IgD-negative memory B cell (primary cell): ENCODE measurements at regions not wholly inside any gene's neighbourhood (a gene's known extent, or its start where the extent isn't known, plus 50 kb on each side); places are given as distances from the start of the nearest gene placed in this dataset.

Experiments
- H3K27ac Mint-ChIP-seq, 3 donors: one replicate each; pipeline ENCODE4 v1.8.0; 2020 to 2022; ENCODE audit warnings: mild to moderate bottlenecking in 3 of 3, mixed read lengths in 3 of 3, moderate library complexity in 1 of 3
- H3K27me3 Mint-ChIP-seq: one replicate; pipeline ENCODE4 v1.8.0; 2021; ENCODE audit warnings: mixed read lengths
- H3K36me3 Mint-ChIP-seq: one replicate; pipeline ENCODE4 v1.8.0; 2020; ENCODE audit warnings: mild to moderate bottlenecking, mixed read lengths
- H3K4me1 Mint-ChIP-seq, 3 donors: one replicate each; pipeline ENCODE4 v1.8.0; 2020 to 2022; ENCODE audit warnings: mixed read lengths in 3 of 3, mild to moderate bottlenecking in 1 of 3
- H3K4me3 Mint-ChIP-seq, 4 donors: one replicate each; pipeline ENCODE4 v1.8.0; 2020 to 2022; ENCODE audit warnings: mild to moderate bottlenecking in 4 of 4, mixed read lengths in 4 of 4, moderate library complexity in 3 of 4
- H3K9me3 Mint-ChIP-seq, 3 donors: one replicate each; pipeline ENCODE4 v1.8.0; 2020 to 2021; ENCODE audit warnings: mixed read lengths in 3 of 3, mild to moderate bottlenecking in 1 of 3

- no peak overlapping the region for H3K4me3 Mint-ChIP-seq
- H3K27me3 Mint-ChIP-seq: no peaks in the 10 kb centered on the region
- peaks cover 3% of the 10 kb centered on the region for H3K36me3 Mint-ChIP-seq
- H3K4me1 Mint-ChIP-seq: no peaks in the 10 kb centered on the region
- no peak overlapping the region for H3K27ac Mint-ChIP-seq
- H3K9me3 Mint-ChIP-seq: peaks cover 0 to 2% (median 0%) of the 10 kb centered on the region in 3 donors
Measured at GRCh38 chr10:128485701-128486235, 359.5 kb upstream of the MKI67 start.

- Mint-ChIP-seq H3K36me3 (peaks cover 3% of the 10 kb centered on the region), H3K27ac (no peak overlapping the region), H3K4me1 (no peaks in the 10 kb centered on the region)
Measured at GRCh38 chr10:128487517-128487916, 361.3 kb upstream of the MKI67 start.

GRCh38 chr10:128489324-128490247, 363.4 kb upstream of the MKI67 start:
- H3K36me3 Mint-ChIP-seq: peaks cover 3% of the 10 kb centered on the region
- H3K27me3 Mint-ChIP-seq: no peaks in the 10 kb centered on the region
- no peak overlapping the region for H3K4me3 Mint-ChIP-seq
- no peaks in the 10 kb centered on the region for H3K4me1 Mint-ChIP-seq
- no peak overlapping the region for H3K27ac Mint-ChIP-seq
- H3K9me3 Mint-ChIP-seq: no peaks in the 10 kb centered on the region

More at GRCh38 chr10:128487517-128487916, 361.3 kb upstream of the MKI67 start:
- no peaks in the 10 kb centered on the region for H3K27me3 Mint-ChIP-seq
- H3K4me3 Mint-ChIP-seq: no peak overlapping the region
- H3K9me3 Mint-ChIP-seq: peaks cover 0 to 2% (median 0%) of the 10 kb centered on the region in 3 donors

DNA sequence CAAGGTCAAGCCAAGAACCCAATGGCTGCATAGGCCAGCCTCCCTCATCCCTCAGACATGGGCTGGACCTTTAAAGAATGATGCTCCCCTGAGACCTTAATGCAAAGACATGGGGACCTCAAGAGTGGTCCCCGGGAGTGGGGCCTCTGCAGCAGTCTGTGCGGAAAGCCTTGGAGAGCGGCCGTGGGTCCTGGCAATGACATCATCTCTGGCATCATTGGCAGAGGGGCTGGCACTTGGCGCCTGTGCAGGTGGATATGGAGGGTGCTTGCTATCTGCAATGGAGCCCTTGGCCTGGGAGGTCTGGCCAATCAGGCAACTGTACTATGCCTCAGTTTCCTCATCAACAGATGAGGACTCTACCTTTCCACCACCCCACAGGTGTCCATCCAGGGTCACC, 365.5 kb upstream of the MKI67 start:
- H3K9me3 Mint-ChIP-seq: peaks cover 0 to 1% (median 0%) of the 10 kb centered on the region in 3 donors
- no peak overlapping the region for H3K27ac Mint-ChIP-seq
- no peaks in the 10 kb centered on the region for H3K36me3 Mint-ChIP-seq
- H3K4me1 Mint-ChIP-seq: no peaks in the 10 kb centered on the region
- H3K27me3 Mint-ChIP-seq: no peaks in the 10 kb centered on the region
- no peak overlapping the region for H3K4me3 Mint-ChIP-seq

- no peak overlapping the region for H3K4me3 Mint-ChIP-seq
- no peak overlapping the region for H3K27ac Mint-ChIP-seq
- no peaks in the 10 kb centered on the region for H3K4me1 Mint-ChIP-seq
- H3K27me3 Mint-ChIP-seq: no peaks in the 10 kb centered on the region
- no peaks in the 10 kb centered on the region for H3K36me3 Mint-ChIP-seq
- peaks cover 1 to 3% (median 2%) of the 10 kb centered on the region in 3 donors for H3K9me3 Mint-ChIP-seq
Measured at GRCh38 chr10:128493811-128494210, 367.6 kb upstream of the MKI67 start.

- H3K4me1 Mint-ChIP-seq: no peaks in the 10 kb centered on the region
- no peak overlapping the region for H3K27ac Mint-ChIP-seq
- peaks cover 1 to 3% (median 2%) of the 10 kb centered on the region in 3 donors for H3K9me3 Mint-ChIP-seq
- no peak overlapping the region for H3K4me3 Mint-ChIP-seq
- H3K36me3 Mint-ChIP-seq: no peaks in the 10 kb centered on the region
- no peaks in the 10 kb centered on the region for H3K27me3 Mint-ChIP-seq
Measured at GRCh38 chr10:128494665-128495064, 368.4 kb upstream of the MKI67 start.

GRCh38 chr10:128497660-128498377, 371.6 kb upstream of the MKI67 start:
- H3K4me3 Mint-ChIP-seq: no peak overlapping the region
- no peaks in the 10 kb centered on the region for H3K4me1 Mint-ChIP-seq
- H3K36me3 Mint-ChIP-seq: no peaks in the 10 kb centered on the region
- peaks cover 1 to 3% (median 2%) of the 10 kb centered on the region in 3 donors for H3K9me3 Mint-ChIP-seq
- no peak overlapping the region for H3K27ac Mint-ChIP-seq
- H3K27me3 Mint-ChIP-seq: no peaks in the 10 kb centered on the region

DNA sequence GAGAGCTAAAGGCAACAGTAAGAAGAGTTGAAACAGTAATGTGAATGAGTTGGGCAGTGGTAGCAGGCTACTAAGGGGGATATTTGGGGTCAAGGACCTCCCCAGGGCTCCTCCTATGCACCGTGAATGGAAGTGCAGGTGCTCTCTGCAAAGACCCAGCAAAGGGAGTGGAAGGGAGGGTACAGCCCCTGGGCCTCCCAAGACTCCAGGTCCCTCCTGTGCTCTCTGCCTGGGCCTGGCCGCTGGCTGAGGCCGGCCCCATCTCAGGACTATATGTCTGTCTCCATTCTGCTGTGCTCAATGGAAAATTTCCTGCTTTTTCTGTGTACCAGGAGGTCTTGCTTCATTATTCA, 372.1 kb upstream of the MKI67 start:
- no peak overlapping the region for H3K4me3 Mint-ChIP-seq
- peaks cover 1 to 3% (median 2%) of the 10 kb centered on the region in 3 donors for H3K9me3 Mint-ChIP-seq
- H3K4me1 Mint-ChIP-seq: no peaks in the 10 kb centered on the region
- H3K36me3 Mint-ChIP-seq: no peaks in the 10 kb centered on the region
- no peaks in the 10 kb centered on the region for H3K27me3 Mint-ChIP-seq
- peak overlapping the region in 1 of 3 donors; percentile 31 for H3K27ac Mint-ChIP-seq

GRCh38 chr10:128498746-128499145, 372.5 kb upstream of the MKI67 start:
- Mint-ChIP-seq H3K27ac (peak overlapping the region in 1 of 3 donors; percentile 31), H3K27me3 (peaks cover 2% of the 10 kb centered on the region), H3K4me1 (no peaks in the 10 kb centered on the region), H3K9me3 (peaks cover 1 to 3% (median 2%) of the 10 kb centered on the region in 3 donors), H3K4me3 (no peak overlapping the region), H3K36me3 (no peaks in the 10 kb centered on the region)

GRCh38 chr10:128499486-128499885, 373.3 kb upstream of the MKI67 start:
- Mint-ChIP-seq H3K4me1 (no peaks in the 10 kb centered on the region), H3K9me3 (peaks cover 1 to 3% (median 2%) of the 10 kb centered on the region in 3 donors), H3K27ac (no peak overlapping the region), H3K4me3 (no peak overlapping the region), H3K27me3 (peaks cover 2% of the 10 kb centered on the region), H3K36me3 (no peaks in the 10 kb centered on the region)

DNA sequence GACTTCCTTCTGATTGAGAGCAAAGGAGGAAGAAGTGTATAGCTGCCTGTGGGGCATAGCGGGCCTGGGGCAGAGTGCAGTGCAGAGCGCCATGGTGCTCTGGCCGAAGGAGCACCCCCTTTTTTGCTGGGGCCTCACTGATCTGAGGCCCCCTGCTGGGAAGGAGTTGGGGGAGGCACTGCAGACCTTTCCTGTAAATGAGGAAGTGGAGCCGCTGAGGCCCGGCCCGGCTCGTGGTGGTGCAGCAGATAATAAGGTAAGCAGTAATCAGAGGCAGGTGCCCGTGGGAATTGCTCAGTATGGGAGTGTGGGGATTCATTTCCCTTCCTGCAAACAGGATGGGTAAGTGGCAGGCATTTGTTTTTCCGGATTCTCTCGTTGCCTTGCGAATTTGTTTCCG, 373.7 kb upstream of the MKI67 start:
- H3K4me3 Mint-ChIP-seq: no peak overlapping the region
- no peaks in the 10 kb centered on the region for H3K4me1 Mint-ChIP-seq
- H3K27me3 Mint-ChIP-seq: peaks cover 2% of the 10 kb centered on the region
- peaks cover 1 to 3% (median 2%) of the 10 kb centered on the region in 3 donors for H3K9me3 Mint-ChIP-seq
- no peaks in the 10 kb centered on the region for H3K36me3 Mint-ChIP-seq
- no peak overlapping the region for H3K27ac Mint-ChIP-seq

DNA sequence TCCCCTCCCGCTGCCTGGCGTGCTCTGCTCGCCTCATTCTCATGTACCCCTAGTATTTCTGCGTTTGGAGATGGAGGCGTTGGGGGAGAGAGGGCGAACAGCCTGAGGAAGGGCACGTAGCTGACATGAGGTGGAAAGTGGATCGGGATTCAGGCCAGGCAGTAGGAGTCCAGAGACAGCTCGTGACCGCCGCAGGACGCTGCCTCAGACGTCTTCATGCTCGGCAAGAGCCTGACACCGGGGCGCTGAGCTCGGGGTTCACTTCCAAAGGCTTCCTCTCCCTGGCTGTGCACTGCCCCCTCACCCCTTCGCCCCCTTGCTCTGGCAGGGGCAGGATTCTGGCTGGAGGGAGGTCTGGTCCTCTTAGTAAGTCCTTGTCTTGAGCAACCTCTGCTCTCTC, 374.4 kb upstream of the MKI67 start:
- peaks cover 1 to 3% (median 2%) of the 10 kb centered on the region in 3 donors for H3K9me3 Mint-ChIP-seq
- no peaks in the 10 kb centered on the region for H3K36me3 Mint-ChIP-seq
- no peak overlapping the region for H3K27ac Mint-ChIP-seq
- no peaks in the 10 kb centered on the region for H3K4me1 Mint-ChIP-seq
- H3K27me3 Mint-ChIP-seq: peaks cover 2% of the 10 kb centered on the region
- H3K4me3 Mint-ChIP-seq: no peak overlapping the region

DNA sequence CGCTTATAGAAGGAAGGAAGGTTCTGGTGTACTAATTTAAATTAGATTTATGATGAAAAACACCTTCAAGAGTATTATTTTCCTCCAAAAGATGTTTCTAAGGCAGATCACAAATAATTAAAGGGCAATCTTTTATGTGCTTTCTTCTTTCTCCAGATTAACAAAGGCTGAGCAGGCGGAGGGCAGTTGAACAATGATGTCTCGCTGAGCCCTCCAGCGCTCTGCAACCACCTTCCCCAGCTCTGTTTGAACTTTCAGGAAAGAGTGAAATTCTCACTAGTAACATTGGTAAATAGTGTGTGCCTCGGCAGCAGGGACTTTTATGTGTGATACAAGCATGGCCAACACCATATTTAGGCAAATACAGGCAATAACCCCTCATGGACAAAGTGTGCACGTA, 379.1 kb upstream of the MKI67 start:
- peaks cover 0 to 2% (median 0%) of the 10 kb centered on the region in 3 donors for H3K4me1 Mint-ChIP-seq
- H3K9me3 Mint-ChIP-seq: peaks cover 2 to 10% (median 5%) of the 10 kb centered on the region in 3 donors
- H3K36me3 Mint-ChIP-seq: peaks cover 2% of the 10 kb centered on the region
- H3K27ac Mint-ChIP-seq: no peak overlapping the region
- H3K4me3 Mint-ChIP-seq: no peak overlapping the region
- peaks cover 2% of the 10 kb centered on the region for H3K27me3 Mint-ChIP-seq

DNA sequence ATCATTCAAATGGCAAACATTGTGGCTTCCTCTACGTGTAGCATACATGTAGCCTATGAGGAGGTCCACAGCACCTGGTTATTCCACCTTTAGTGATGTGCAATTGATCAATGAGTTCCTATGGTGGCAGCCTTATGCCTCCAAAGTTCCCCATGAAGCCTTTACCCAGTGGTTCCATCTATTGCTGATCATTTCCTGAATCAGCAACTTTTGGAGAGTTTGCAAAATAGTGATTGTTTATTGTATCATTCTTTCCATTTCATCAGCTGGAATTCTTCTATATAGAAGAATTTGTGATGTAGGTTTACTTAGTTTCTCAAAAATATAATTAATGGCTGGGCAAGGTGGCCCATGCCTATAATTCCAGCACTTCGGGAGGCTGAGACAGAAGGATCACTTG, 380.2 kb upstream of the MKI67 start:
- H3K27me3 Mint-ChIP-seq: peaks cover 2% of the 10 kb centered on the region
- peaks cover 2 to 10% (median 5%) of the 10 kb centered on the region in 3 donors for H3K9me3 Mint-ChIP-seq
- peaks cover 2% of the 10 kb centered on the region for H3K36me3 Mint-ChIP-seq
- H3K4me1 Mint-ChIP-seq: peaks cover 0 to 2% (median 0%) of the 10 kb centered on the region in 3 donors
- H3K4me3 Mint-ChIP-seq: no peak overlapping the region
- no peak overlapping the region for H3K27ac Mint-ChIP-seq

DNA sequence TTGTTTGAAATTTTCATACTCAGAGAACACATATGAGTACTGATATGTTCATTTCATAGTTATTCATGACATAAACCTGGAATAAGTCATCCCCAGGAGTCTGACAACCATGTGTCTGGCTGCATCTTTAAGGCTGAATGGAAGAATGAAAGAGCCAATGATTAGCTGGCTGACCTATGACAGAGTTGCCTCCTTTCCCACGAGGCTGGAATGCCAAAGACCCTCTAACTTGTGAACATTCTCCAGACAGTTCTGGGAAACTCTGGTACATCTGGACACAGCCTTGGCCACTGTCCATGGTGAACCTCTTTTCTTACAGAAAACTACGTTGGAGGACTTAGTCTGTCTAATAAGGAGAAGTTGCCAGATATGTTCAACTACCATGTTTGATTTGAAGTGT, 380.8 kb upstream of the MKI67 start:
- peaks cover 0 to 2% (median 0%) of the 10 kb centered on the region in 3 donors for H3K4me1 Mint-ChIP-seq
- peaks cover 2 to 10% (median 5%) of the 10 kb centered on the region in 3 donors for H3K9me3 Mint-ChIP-seq
- no peak overlapping the region for H3K4me3 Mint-ChIP-seq
- H3K27me3 Mint-ChIP-seq: peaks cover 2% of the 10 kb centered on the region
- H3K27ac Mint-ChIP-seq: no peak overlapping the region
- peaks cover 2% of the 10 kb centered on the region for H3K36me3 Mint-ChIP-seq
